HG02885 (cell line): ENCODE measurements at regions not wholly inside any gene's neighbourhood (a gene's known extent, or its start where the extent isn't known, plus 50 kb on each side); places are given as distances from the start of the nearest gene placed in this dataset.
A peak's percentile ranks its signal among the peaks of the same experiment; 100 is the strongest.

ENCODE experiments used
- ATAC-seq: cut with Tn5 transposase; IDR thresholded peaks from one replicate; pipeline ENCODE4 v1.9.1; 2021; ENCODE audit warnings: mild to moderate bottlenecking; ENCODE audit not compliant: unreplicated experiment, poor library complexity

- no peak for ATAC-seq
These were observed 958.9 kb downstream of the DCDC2C start for GRCh38 chr2:4662161-4662779.

- ATAC-seq = no peak
These were observed 965.0 kb downstream of the DCDC2C start for GRCh38 chr2:4668381-4668780.

- no peak for ATAC-seq
These were observed 967.0 kb downstream of the DCDC2C start for GRCh38 chr2:4670331-4670730.

- ATAC-seq = no peak
These were observed 969.7 kb downstream of the DCDC2C start for GRCh38 chr2:4673025-4673489.

- peak; percentile 57 for ATAC-seq
These were observed 970.6 kb downstream of the DCDC2C start for GRCh38 chr2:4674007-4674406.

- no peak for ATAC-seq
These were observed 971.9 kb downstream of the DCDC2C start for GRCh38 chr2:4675295-4675694.

- no peak for ATAC-seq
These were observed 975.6 kb downstream of the DCDC2C start for GRCh38 chr2:4678927-4679326.

GRCh38 chr2:4679391-4679790, 976.0 kb downstream of the DCDC2C start:
- ATAC-seq = no peak

GRCh38 chr2:4684921-4685320, 981.5 kb downstream of the DCDC2C start:
- no peak for ATAC-seq

- ATAC-seq = no peak
These were observed 987.5 kb downstream of the DCDC2C start for GRCh38 chr2:4690913-4691312.

- no peak for ATAC-seq
These were observed 989.9 kb downstream of the DCDC2C start for GRCh38 chr2:4693266-4693665.

- no peak for ATAC-seq
These were observed 992.0 kb downstream of the DCDC2C start for GRCh38 chr2:4695281-4695861.

- no peak for ATAC-seq
These were observed 977.1 kb upstream of the SOX11 start for GRCh38 chr2:4715065-4715464.

- ATAC-seq = no peak
These were observed 973.4 kb upstream of the SOX11 start for GRCh38 chr2:4718777-4719176.

GRCh38 chr2:4725618-4726017, 966.6 kb upstream of the SOX11 start:
- no peak for ATAC-seq

- no peak for ATAC-seq
These were observed 959.6 kb upstream of the SOX11 start for GRCh38 chr2:4732560-4732959.

- no peak for ATAC-seq
These were observed 946.9 kb upstream of the SOX11 start for GRCh38 chr2:4745056-4745991.

GRCh38 chr2:4753721-4754120, 938.5 kb upstream of the SOX11 start:
- no peak for ATAC-seq

GRCh38 chr2:4762951-4763376, 929.2 kb upstream of the SOX11 start:
- no peak for ATAC-seq

GRCh38 chr2:4765787-4766530, 926.2 kb upstream of the SOX11 start:
- ATAC-seq = no peak
